DND-41 (cell line): ENCODE measurements at regions not wholly inside any gene's neighbourhood (a gene's known extent, or its start where the extent isn't known, plus 50 kb on each side); places are given as distances from the start of the nearest gene placed in this dataset.

Experiments used
- ATAC-seq: fragments of 200-7000 bp; cut with Tn5 transposase; 3 replicates; pipeline ENCODE4 v1.9.1; 2021; ENCODE audit warnings: low read depth; ENCODE audit not compliant: insufficient read depth
- DNase-seq: peaks from one replicate; pipeline ENCODE4 v3.0.0-alpha.2; 2020
- H2AFZ ChIP-seq: 2 replicates; pipeline ENCODE4 v1.6.0; 2012; ENCODE audit warnings: low read depth, low read length
- H3K27ac ChIP-seq: 2 replicates; pipeline ENCODE4 v1.5.1; 2012; ENCODE audit warnings: low read length, inconsistent platforms
- H3K27me3 ChIP-seq: fragments of 200-600 bp; sonication (generic); 2 replicates; pipeline ENCODE4 v1.6.0; 2012; ENCODE audit warnings: low read length, mild to moderate bottlenecking, inconsistent platforms; ENCODE audit not compliant: insufficient read depth, poor library complexity
- H3K36me3 ChIP-seq: 2 replicates; pipeline ENCODE4 v1.5.1; 2012; ENCODE audit warnings: low read length, inconsistent platforms; ENCODE audit not compliant: insufficient read depth
- H3K4me1 ChIP-seq: 2 replicates; pipeline ENCODE4 v1.5.1; 2012; ENCODE audit warnings: mild to moderate bottlenecking, low read length; ENCODE audit not compliant: insufficient read depth
- H3K4me2 ChIP-seq: 2 replicates; pipeline ENCODE4 v1.6.0; 2012; ENCODE audit warnings: mild to moderate bottlenecking, moderate library complexity, low read length, inconsistent platforms; ENCODE audit not compliant: insufficient read depth
- H3K4me3 ChIP-seq, 2 experiments: fragments of 200-600 bp in 1 of 2; shearing (Covaris generic) in 1 of 2; 2 replicates each; pipeline ENCODE4 v1.5.1; 2012 to 2016; ENCODE audit warnings: inconsistent platforms in 2 of 2, low read length in 2 of 2, mild to moderate bottlenecking in 2 of 2, low read depth in 1 of 2, moderate library complexity in 1 of 2
- H3K79me2 ChIP-seq: 2 replicates; pipeline ENCODE4 v1.6.0; 2012; ENCODE audit warnings: low read length, inconsistent platforms; ENCODE audit not compliant: insufficient read depth
- H3K9ac ChIP-seq: 2 replicates; pipeline ENCODE4 v1.6.0; 2012; ENCODE audit warnings: low read depth, mild to moderate bottlenecking, inconsistent platforms, low read length, moderate library complexity
- H3K9me3 ChIP-seq: 2 replicates; pipeline ENCODE4 v1.5.1; 2012; ENCODE audit warnings: low read length, moderate library complexity, mild to moderate bottlenecking, inconsistent platforms; ENCODE audit not compliant: insufficient read depth, severe bottlenecking
- H4K20me1 ChIP-seq: 2 replicates; pipeline ENCODE4 v1.6.0; 2012; ENCODE audit warnings: low read length; ENCODE audit not compliant: insufficient read depth
- EZH2 ChIP-seq: IDR thresholded peaks from 3 replicates; pipeline ENCODE4 v1.6.1; 2012; ENCODE audit warnings: borderline replicate concordance, low read depth, mild to moderate bottlenecking, moderate library complexity, low read length, inconsistent platforms; ENCODE audit not compliant: severe bottlenecking
- TF ChIP-seq, protein P1 (sequence below): IDR thresholded peaks from 2 replicates; pipeline ENCODE4 v1.5.1; 2012; ENCODE audit warnings: borderline replicate concordance, low read length, moderate library complexity, mild to moderate bottlenecking; ENCODE audit not compliant: poor library complexity, severe bottlenecking; ENCODE audit errors: extremely low read depth

DNA sequence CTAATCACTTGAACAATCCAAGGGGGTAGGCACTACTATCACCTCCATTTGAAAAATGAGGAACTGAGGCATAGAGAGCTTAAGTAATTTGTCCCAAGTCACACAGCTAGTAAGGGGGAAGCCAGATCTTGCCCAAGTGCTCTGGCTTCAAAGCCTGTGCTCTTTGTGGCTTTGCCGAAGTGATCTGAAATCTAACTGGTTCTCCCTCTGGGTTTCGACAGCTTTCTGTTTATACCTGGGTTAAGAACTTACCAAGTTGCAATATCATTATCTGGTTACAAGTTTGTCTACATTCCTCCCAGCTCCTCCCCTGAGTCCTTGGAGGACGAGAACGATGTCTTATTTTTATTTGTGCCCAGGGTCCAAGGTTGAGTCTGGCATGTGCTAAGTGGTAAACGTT lies 125.3 kb upstream of the RAI2 start:
- TF ChIP-seq, protein P1, sequence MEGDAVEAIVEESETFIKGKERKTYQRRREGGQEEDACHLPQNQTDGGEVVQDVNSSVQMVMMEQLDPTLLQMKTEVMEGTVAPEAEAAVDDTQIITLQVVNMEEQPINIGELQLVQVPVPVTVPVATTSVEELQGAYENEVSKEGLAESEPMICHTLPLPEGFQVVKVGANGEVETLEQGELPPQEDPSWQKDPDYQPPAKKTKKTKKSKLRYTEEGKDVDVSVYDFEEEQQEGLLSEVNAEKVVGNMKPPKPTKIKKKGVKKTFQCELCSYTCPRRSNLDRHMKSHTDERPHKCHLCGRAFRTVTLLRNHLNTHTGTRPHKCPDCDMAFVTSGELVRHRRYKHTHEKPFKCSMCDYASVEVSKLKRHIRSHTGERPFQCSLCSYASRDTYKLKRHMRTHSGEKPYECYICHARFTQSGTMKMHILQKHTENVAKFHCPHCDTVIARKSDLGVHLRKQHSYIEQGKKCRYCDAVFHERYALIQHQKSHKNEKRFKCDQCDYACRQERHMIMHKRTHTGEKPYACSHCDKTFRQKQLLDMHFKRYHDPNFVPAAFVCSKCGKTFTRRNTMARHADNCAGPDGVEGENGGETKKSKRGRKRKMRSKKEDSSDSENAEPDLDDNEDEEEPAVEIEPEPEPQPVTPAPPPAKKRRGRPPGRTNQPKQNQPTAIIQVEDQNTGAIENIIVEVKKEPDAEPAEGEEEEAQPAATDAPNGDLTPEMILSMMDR = no peak
- no peak for TF ChIP-seq EZH2
- ATAC-seq (no peak), DNase-seq (no peak)
- H3K4me3 ChIP-seq = no peak overlapping the region
- no peaks in the 10 kb centered on the region for H3K9me3 ChIP-seq
- H3K4me1 ChIP-seq = 0 out of 2 replicates have a peak, but pooled peaks cover 2% of the 10 kb centered on the region
- no peak overlapping the region for H3K27ac ChIP-seq
- H3K27me3 ChIP-seq = no peaks in the 10 kb centered on the region
- no peaks in the 10 kb centered on the region for H4K20me1 ChIP-seq
- no peaks in the 10 kb centered on the region for H3K79me2 ChIP-seq
- H2AFZ ChIP-seq = no peak overlapping the region
- H3K36me3 ChIP-seq = no peaks in the 10 kb centered on the region
- H3K4me2 ChIP-seq = no peak overlapping the region
- no peak overlapping the region for H3K9ac ChIP-seq

GRCh38 chrX:17984415-17984814 lies 123.3 kb upstream of the RAI2 start:
- no peaks in the 10 kb centered on the region for H3K27me3 ChIP-seq
- 0 out of 2 replicates have a peak, but pooled peaks cover 2% of the 10 kb centered on the region for H3K4me1 ChIP-seq
- no peak overlapping the region for H3K27ac ChIP-seq
- H3K9me3 ChIP-seq = no peaks in the 10 kb centered on the region
- H3K36me3 ChIP-seq = no peaks in the 10 kb centered on the region
- no peaks in the 10 kb centered on the region for H4K20me1 ChIP-seq
- no peaks in the 10 kb centered on the region for H3K79me2 ChIP-seq
- H2AFZ ChIP-seq = no peak overlapping the region
- H3K4me2 ChIP-seq = no peak overlapping the region
- TF ChIP-seq, protein P1 = no peak
- TF ChIP-seq EZH2 = no peak
- ATAC-seq (no peak), DNase-seq (no peak)
- H3K9ac ChIP-seq = no peak overlapping the region
- no peak overlapping the region for H3K4me3 ChIP-seq

DNA sequence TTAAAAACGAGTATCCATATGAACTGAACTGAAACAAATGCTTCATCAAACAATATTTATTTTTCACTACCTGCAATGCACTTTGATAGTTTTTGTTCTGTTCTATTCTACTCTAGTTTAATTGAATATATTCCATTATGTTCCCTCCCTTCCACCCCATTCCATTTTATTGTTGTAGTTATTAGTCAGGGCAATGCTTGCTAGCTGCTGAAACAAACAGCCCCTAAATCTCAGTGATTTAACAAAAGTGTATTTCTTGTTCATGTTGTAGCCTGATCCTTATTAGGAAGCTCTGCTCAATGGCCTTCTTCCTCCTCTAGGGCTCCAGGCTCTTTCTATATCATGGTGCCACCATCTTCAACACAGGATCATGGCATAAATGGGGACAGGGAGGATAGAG lies 122.3 kb upstream of the RAI2 start:
- Histone ChIP-seq H3K4me1 (0 out of 2 replicates have a peak, but pooled peaks cover 2% of the 10 kb centered on the region), H3K4me3 (no peak overlapping the region), H3K9ac (no peak overlapping the region), H4K20me1 (no peaks in the 10 kb centered on the region), H3K79me2 (no peaks in the 10 kb centered on the region), H2AFZ (no peak overlapping the region), H3K4me2 (no peak overlapping the region), H3K27me3 (no peaks in the 10 kb centered on the region), H3K36me3 (no peaks in the 10 kb centered on the region), H3K27ac (no peak overlapping the region), H3K9me3 (no peaks in the 10 kb centered on the region)
- no peak for ATAC-seq
- no peak for DNase-seq
- TF ChIP-seq, protein P1 = no peak
- no peak for TF ChIP-seq EZH2

DNA sequence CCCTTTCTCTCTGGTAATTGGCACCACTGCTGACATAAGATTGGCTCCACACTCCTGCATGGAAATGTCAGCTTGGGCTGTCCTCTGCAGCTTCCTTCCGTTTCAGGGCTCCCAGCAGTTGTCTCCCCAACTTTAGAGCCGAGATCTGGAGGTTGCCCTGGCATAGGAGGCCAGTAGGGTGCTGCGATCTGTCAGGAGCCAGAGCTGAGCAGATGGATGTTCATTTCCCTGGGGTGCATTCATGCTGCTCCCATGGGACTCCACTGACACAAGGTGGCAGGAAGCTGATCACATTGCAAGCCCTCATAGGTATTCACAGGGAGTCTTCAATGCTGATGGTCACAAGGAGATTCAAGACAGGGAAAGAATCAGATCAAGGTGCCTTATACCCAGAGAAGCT lies 116.6 kb upstream of the RAI2 start:
- Histone ChIP-seq H3K36me3 (no peaks in the 10 kb centered on the region), H3K4me1 (no peaks in the 10 kb centered on the region)
- TF ChIP-seq, protein P1 = no peak
- no peak for TF ChIP-seq EZH2

More for the DNA sequence above, 116.6 kb upstream of the RAI2 start:
- DNase-seq (no peak), ATAC-seq (no peak)
- no peak overlapping the region for H3K27ac ChIP-seq
- no peak overlapping the region for H3K4me3 ChIP-seq
- no peaks in the 10 kb centered on the region for H4K20me1 ChIP-seq
- H3K9me3 ChIP-seq = no peaks in the 10 kb centered on the region
- no peak overlapping the region for H2AFZ ChIP-seq
- no peaks in the 10 kb centered on the region for H3K27me3 ChIP-seq
- H3K4me2 ChIP-seq = no peak overlapping the region
- no peaks in the 10 kb centered on the region for H3K79me2 ChIP-seq
- no peak overlapping the region for H3K9ac ChIP-seq
